NCI-H2029 (cell line): ENCODE measurements at regions not wholly inside any gene's neighbourhood (a gene's known extent, or its start where the extent isn't known, plus 50 kb on each side); places are given as distances from the start of the nearest gene placed in this dataset.

Experiments
- DNase-seq: peaks from one replicate; lab custom pipeline; 2025; lab: John Stamatoyannopoulos, UW

DNA sequence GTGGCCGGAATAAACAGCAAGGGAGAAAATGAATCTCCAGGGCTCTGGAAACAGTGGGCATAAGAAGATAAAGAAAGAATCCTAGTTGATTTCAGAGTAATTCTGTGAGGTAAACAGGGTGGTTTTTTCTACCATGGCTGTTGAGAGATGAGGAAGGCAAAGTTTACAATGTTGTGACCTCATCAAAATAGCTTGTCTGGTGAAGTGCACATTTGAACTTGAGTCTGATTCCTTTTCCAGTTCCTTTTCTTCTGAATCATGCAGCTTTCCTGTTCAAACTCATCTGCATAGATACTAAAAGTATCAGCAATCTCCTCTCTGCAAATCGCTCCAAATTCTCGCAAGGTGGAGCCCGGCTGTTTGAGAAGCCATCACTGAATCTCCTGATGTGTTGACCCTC, 161.7 kb downstream of the PLPP3 start:
- no peak for DNase-seq

DNA sequence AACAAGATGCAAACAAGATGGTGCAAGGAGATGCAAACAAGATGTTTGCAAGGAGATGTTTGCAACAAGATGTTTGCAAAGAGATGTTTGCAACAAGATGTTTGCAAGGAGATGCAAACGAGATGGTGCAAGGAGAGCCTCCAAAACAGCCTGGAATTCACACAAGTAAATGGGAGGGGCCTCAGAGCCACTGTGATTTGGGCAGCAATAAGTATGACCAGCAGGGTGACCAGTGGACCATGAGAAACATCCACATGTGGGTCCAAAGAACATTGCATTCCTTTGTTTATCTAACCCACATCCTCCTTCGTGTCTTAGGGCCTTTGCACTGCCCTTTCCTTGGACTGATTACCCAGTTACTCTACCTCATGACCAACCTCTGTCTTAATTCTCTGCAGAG, 162.9 kb downstream of the PLPP3 start:
- DNase-seq, result no peak

DNA sequence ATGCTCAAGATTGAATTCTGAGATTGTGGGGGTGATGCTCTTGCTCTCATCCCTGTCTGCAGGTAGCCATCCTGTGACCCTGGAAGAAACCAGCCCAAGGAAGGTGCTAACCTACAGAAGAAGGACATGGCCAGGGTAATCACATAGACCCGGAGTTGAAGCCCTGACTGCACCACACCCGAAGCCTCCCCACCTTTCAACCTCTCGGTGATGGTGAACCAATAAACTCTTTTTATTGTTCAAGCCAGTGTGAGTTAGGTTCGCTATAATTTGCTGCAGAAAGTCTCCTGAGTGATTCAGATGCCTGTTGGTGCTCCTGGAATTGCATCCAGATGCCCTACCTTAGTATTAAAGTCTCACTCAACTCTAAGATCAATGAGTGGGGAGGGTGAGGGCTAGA, 163.6 kb downstream of the PLPP3 start:
- DNase-seq, result no peak

DNA sequence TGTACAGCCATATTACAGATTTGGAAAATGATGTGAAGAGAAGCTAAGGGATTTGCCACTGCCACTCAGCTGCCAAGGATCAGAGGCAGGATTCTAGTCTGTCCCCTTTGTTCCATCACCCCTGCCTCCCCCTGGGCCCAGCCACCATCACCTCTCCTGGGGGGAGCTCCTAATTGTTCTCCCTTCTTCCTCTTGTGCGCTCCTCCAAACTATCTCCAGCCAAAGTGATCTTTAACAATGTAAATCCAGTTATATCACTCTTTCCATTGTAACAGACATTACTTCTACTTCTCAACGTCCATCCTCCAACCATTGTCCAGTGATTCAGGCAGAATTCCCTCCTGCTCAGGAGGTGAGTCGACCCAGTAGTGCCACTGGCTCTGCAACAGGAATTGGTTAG, 164.1 kb downstream of the PLPP3 start:
- DNase-seq, result no peak

DNA sequence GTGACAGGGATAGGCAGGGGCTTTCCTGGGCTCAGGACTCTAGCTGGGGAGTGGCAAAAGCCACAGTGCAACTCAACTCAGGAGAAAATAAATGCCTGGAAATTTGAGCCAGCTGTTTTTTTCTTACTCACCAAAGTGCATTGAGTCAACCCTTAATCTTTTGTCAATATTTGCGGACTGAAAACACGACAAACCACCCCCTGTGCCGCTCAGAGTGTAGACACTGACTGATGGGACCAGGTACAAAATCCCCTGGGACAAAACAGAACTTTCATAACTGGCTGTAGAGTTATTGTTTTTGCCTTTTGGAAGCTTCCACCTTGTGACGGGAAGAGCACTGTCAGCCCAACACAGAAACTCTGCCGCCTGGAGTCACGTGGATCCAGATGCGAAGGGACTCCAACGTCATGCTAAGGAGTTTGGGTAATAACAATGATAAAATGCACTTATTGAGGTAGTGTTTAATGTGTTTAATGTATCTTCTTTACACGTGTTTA, 164.6 kb downstream of the PLPP3 start:
- peak; percentile 90 for DNase-seq

DNA sequence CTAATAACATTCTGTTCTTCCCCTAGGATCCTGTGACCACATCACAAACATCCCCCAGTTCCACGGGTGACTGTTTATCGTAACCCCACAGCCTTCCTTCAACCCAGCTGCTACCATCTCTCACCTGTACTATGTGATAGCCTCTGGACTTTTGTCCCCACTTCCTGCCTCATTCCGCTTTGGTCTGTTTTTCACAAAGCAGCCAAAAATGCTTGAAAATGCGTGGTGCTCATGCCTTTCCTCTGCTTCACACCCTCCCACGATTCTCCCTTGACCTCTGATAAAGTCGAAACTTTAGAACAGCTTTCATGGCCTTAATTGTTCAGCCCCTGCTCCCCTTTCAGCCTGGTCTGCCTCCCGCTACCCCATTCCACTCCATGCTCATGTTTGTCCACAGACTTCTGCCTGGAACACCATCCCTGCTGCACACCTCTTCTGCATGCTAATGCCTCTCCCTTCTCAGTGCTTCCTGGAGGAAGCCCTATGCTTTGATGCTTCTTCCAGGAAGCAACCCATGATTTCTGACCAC, 165.6 kb downstream of the PLPP3 start:
- DNase-seq, result no peak

DNA sequence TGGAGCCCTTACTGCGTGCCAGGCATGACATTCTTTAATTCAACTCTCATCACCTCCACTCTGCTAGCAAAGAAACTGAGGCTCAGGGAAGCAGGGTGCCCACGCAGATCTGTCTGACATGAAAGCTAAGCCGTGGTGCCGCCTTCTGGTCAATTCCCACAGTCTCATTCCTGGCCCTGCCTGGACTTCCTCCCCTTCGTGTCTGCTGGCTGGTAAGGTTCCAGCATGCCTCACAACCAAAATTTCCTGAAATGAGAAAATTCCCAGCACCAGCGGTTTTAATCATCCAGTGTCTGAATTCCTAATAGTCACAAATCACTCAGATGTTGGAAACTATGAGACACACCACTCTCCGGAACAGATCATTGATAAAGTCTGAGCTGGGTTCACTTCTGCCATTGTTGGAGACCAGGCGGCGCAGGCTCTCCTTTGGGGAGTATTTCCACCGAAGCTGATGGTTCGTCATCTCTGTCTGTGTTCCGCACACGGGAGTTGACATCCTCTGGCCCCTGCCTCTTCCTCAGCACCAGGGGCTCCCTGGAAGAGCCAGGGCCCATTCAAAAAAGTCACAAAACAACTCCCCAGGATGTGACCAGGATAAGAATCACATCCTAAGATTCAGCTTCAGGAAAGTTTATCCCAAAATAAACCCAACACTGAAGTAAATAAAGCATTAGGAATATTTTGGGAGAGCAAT, 167.7 kb downstream of the PLPP3 start:
- DNase-seq, result no peak

DNA sequence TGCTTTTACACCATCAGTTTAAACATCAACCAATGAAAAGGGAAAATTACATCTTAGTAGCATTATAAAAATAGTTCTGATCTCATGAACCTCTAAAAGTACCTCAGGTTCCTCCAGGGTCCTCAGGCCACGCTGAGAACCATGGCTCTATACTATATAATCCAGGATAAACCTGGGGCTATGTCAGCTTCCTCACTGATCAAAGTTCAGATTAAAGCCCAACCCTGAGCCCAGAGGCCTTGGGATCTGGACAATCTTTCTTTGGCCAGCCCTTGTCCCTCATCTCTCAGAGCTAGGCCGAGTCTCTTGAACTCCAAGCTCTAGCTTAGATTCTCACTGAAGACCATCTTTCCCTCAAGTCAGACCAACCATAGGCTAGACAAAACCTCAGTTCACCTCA, 168.3 kb downstream of the PLPP3 start:
- no peak for DNase-seq

DNA sequence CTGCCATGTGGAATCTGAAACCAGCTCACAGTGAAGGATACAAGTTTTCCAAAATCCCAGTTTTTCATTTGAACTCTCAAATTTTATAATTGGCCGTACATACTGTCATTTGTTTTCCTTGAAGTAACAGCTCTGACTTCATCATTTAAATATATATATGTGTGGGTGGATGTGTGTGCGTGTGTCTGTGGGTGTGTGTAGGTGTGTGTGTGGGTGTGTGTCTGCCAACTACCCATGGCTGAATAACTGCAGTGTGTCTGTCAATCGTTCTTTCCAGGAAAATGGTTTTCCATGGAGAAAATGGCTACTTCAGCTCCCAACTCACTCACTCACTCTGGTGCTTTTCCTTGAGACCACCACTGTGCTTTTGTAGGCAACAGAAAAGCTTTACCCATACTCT, 169.0 kb downstream of the PLPP3 start:
- no peak for DNase-seq

DNA sequence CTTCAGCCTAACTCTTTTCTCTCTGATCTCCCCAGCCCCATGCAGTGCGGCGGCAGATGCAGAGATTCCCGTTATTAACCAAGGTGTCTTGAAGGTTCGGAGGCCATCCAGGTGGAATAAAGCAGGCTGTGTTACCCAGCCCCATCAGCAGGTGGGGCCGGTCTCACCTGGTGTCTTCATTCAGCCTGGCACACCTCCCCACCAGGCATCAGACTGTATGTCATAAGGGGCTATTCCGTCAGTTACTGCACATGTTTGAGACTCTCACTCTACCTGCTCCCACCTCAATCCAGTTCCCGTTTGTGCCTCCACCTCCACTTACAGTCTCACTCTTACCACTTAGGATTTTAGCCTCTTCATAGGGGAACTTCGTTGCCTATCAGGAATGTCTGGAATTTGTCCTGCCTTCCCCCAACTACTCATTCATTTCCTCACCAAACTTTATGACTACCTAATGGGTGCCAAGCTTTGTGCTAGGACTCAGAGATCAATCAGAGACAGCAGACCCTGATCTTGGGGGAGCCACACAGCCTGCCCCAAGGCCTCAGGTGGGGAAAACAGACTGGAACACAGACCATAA, 170.2 kb downstream of the PLPP3 start:
- peak; percentile 75 for DNase-seq

DNA sequence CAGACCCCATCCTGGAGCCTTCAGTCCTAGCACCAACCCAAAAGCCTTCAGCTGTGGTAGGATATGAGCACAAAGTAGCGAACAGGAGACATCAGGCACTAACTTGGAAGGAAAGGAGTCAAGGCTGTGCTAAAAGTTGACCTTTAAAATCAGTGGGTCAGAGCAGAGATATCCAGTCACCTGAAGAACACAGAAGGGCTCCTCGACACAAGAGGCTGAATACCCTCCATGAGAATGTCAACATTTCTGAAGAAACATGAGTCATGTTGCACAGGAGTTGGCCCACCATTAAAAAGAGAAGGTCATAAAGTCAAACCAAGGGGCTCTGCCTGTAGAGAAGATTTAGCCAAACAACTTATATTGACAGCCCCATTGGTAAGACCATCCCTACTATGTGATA, 172.5 kb downstream of the PLPP3 start:
- DNase-seq, result no peak

DNA sequence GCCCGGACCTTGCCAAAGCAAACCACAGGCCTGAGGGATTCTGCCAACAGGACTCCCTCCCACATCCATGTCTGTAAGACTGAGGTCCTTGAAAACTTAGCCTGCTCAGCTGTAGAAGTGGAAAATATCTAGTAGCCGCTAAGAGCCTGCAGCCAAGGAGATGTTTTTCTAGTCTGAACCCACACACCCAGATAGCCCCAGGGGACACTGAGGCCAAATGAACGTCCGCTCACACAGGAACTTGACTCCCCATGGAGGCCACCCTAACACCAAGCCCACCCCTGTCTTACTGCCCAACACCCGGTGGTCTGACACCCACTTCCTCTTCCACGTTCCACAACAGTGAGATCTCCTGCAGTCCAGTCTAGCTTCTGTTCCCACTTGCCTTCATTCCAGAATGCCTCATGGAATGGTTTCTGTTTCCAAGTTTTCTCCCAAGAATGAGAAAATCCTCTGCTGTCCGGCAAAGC, 174.8 kb downstream of the PLPP3 start:
- no peak for DNase-seq

DNA sequence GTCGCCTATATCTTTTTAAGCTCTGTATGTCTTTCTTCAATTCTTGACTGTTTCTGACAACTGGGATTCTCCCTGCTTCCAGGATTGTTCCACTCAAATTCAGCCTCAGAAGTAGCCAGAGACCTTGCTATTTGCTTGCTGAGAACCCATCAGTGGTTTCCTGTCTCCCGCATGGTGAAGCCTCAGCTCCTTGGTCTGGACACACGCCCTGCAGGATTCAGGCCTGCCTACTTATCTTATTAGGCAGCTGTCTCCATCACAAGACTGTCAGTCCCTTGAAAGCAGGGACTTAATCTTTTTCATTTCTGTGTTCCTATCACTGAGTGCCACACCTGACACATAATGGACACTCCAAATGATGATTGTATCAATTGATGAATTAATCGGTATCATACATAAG, 175.3 kb downstream of the PLPP3 start:
- no peak for DNase-seq

DNA sequence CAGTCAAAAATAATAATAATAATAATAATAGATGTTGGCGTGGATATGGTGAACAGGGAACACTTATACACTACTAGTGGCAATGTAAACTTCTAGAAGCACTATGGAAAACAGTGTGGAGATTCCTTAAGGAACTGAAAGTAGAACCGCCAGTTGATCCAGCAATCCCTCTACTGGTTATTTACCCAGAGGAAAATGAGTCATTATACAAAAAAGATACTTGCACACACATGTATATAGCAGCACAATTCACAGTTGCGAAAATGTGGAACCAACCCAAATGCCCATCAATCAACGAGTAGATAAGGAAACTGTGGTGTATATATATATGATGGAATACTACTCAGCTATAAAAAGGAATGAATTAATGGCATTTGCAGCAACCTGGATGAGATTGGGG, 176.0 kb downstream of the PLPP3 start:
- DNase-seq, result no peak

DNA sequence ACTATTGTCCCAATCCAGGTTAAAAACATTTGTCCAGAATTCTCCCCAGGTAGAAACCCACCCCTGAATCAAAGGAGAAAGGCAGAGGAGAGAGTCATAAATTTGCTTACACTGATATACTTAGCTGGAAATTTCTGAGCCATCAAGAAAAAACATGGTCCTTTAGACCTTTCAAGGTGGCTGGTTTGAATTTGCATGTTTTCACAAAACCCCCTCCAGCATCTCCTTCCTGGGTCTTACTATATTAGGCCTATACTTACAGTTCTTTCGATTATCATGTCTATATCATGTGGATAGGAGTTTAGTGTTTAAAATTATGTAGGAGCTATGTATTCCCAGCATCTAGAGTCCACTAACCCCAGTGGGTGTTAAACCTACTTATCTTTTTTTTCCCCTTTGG, 178.2 kb downstream of the PLPP3 start:
- no peak for DNase-seq

DNA sequence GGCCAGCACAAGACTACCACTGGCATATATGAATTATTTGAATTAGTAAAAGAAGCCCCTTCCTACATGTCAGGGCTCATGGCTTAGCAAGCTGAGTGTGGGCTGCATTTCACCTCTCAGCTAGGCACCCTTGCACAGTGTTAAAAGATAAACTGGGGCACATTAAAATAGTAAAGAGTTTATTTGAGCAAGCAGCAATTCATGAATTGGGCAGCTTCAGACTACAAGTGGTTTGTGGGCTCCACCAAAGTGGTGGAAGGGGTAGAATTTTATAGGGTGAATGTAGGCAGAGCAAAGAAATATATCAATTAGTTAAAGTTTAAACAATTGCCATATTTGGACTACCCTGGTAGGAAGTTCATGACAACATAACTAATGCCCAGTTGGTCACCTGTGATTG, 178.8 kb downstream of the PLPP3 start:
- no peak for DNase-seq

DNA sequence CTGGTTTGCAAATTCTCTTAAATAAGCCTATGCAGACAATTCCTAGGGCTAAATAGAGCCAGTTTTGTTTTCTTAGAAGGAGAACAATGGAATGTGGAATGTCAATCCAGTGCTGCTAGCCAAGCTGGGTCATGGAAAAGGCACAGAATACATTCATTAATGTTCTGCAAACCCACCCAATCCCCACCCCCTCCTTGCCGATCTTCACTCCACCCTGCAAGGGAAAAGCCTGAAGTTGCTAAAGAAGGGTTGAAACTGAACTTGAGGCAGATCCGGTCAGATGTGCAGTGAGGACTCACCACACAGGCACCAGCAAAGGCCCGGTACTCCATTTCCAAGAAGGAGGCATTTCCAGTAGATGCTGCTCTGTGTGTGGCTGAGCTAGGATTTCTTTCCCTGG, 179.6 kb downstream of the PLPP3 start:
- DNase-seq, result no peak

DNA sequence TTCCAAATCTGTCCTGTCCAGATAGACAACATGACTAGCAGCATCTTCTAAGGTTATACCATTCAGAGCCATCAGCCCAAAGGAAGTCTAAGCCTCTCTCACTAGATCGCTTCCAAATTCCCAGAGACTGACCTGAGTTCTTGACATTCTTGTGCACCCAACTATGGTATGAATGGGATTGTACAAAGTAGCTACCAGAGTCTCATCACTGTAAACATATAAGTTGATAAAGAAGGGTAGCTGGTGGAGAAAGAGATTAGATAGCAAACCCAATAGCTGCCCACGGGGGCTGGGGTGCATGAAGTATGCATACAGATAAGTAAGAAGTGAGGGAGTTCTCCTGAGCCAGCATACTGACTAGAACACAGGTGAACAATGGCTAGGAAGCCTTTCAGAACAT, 180.0 kb downstream of the PLPP3 start:
- DNase-seq, result no peak

DNA sequence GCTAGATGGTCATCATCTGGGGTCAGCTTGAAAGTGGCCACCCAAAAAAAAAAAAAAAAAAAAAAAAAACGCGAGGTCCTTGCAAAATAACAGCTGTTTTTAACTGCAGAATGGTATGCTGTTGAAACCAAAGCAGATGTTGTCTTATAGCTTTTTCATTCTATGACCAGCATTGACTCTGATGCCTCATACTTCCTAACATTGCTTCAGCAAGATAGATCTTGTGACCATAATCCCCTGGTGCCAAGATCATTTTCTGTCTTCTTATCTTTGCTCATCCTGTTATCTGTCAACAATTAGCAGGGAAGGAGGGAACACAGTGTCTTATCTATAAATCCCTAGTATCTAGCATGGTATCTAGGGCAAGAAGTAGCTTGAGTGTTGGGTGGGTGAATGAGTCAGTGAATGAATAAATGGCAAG, 181.5 kb downstream of the PLPP3 start:
- DNase-seq, result no peak

DNA sequence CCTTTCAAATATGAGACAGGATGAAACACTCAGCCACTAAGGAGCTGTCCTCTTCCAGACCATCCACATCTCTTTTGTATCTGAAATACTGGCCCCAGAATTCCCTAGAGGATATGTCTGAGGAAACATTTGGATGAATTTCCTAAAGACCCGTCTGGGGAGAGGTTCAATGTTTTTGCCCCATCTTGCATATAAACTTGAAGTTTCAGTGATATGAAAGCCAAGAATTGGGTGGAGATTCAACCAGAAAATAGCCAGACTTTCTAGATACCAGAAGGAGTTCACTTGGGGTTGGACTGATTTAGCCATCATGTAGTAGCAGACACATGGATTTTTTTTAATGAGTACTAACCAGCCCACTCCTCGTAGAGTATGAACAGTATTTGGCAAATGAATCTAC, 182.0 kb downstream of the PLPP3 start:
- no peak for DNase-seq

DNA sequence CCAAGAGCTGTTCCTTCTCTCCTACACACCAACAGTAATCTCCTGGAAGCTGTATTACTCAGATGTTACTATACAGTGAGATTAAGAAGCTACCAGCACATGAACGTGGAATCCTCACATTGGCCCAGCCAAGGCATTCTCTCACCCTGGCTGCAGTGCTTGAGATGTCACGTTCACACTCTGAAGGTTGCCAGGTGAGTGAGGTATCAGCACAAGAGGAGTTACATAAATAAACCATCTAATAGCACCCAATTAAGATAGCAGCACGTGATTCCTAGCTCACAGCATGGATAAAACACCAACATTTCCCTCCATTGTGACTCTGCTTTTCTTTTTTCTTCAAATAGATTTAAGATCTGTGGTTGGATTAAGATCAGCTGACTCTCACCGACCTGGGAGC, 182.8 kb downstream of the PLPP3 start:
- DNase-seq, result no peak

DNA sequence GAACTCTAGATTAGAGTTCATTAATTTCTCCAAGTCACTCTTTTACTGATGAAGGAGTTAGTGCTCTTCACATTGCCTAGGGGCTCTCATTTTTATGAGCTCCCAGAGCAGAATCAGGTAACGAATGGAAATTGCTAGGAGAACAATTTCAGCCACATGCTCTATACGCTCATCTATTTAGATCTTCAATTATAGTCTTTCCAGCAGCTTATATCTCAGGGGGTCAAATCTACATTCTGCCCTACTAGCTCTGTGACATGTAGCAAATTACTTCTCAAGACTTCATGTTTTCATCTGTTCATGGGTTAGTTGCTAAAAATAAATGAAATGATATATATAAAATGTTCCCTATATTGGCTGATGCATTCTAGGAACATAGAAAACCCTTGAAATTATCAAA, 183.6 kb downstream of the PLPP3 start:
- no peak for DNase-seq

DNA sequence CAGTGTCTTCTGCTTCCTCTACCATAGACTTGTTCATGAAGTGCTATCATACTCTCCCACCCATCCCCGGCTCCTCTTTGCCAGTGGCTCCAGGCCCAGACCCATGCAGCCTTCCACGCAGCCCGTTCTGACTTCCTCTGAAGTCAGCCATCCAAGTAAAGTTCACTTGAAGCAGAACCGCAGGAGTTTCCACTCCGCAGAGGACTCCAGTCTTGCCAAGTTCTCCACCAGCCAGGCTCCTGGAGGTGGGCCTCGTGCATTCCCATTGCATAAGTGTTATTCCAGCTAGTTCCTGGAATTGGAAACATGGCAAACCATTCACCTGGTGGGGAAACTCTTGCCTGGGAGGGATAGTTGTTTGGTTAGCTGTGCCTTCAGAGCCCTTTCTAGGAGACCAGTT, 185.1 kb downstream of the PLPP3 start:
- DNase-seq, result no peak
